ENCODE measurements at regions not wholly inside any gene's neighbourhood (a gene's known extent, or its start where the extent isn't known, plus 50 kb on each side); places are given as distances from the start of the nearest gene placed in this dataset.

GRCh38 chr5:93978222-93978621, 236.8 kb upstream of the POU5F2 start:
- no peak overlapping the region for H3K4me3 ChIP-seq (replicated peaks; ENCODE audit: low read depth, low read length)
- DNase-seq (ENCODE audit: low read depth), result no peak
- TF ChIP-seq CTCF (IDR thresholded peaks at IDR 0.05; ENCODE audit: low read length, missing control alignments), result no peak

- no peak overlapping the region for H3K4me3 ChIP-seq (replicated peaks; ENCODE audit: low read depth, low read length)
- no peak for TF ChIP-seq CTCF (IDR thresholded peaks at IDR 0.05; ENCODE audit: low read length, missing control alignments)
- DNase-seq (ENCODE audit: low read depth), result no peak
These were observed 226.5 kb upstream of the POU5F2 start for GRCh38 chr5:93967923-93968322.

GRCh38 chr5:93964421-93964820, 223.0 kb upstream of the POU5F2 start:
- DNase-seq (ENCODE audit: low read depth), result no peak
- TF ChIP-seq CTCF (IDR thresholded peaks at IDR 0.05; ENCODE audit: low read length, missing control alignments), result no peak
- H3K4me3 ChIP-seq (replicated peaks; ENCODE audit: low read depth, low read length), result no peak overlapping the region

GRCh38 chr5:93960042-93960441, 218.6 kb upstream of the POU5F2 start:
- no peak for TF ChIP-seq CTCF (IDR thresholded peaks at IDR 0.05; ENCODE audit: low read length, missing control alignments)
- H3K4me3 ChIP-seq (replicated peaks; ENCODE audit: low read depth, low read length), result no peak overlapping the region
- DNase-seq (ENCODE audit: low read depth), result no peak

GRCh38 chr5:93956006-93956405, 214.6 kb upstream of the POU5F2 start:
- H3K4me3 ChIP-seq (replicated peaks; ENCODE audit: low read depth, low read length), result no peak overlapping the region
- no peak for TF ChIP-seq CTCF (IDR thresholded peaks at IDR 0.05; ENCODE audit: low read length, missing control alignments)
- DNase-seq (ENCODE audit: low read depth), result no peak

GRCh38 chr5:93954421-93955069, 213.1 kb upstream of the POU5F2 start:
- H3K4me3 ChIP-seq (replicated peaks; ENCODE audit: low read depth, low read length), result no peak overlapping the region
- no peak for DNase-seq (ENCODE audit: low read depth)
- no peak for TF ChIP-seq CTCF (IDR thresholded peaks at IDR 0.05; ENCODE audit: low read length, missing control alignments)

GRCh38 chr5:93953442-93953841, 212.0 kb upstream of the POU5F2 start:
- no peak overlapping the region for H3K4me3 ChIP-seq (replicated peaks; ENCODE audit: low read depth, low read length)
- no peak for TF ChIP-seq CTCF (IDR thresholded peaks at IDR 0.05; ENCODE audit: low read length, missing control alignments)
- DNase-seq (ENCODE audit: low read depth), result no peak

All from fibroblast of pulmonary artery (primary cell).